ENCODE measurements at regions not wholly inside any gene's neighbourhood (a gene's known extent, or its start where the extent isn't known, plus 50 kb on each side); places are given as distances from the start of the nearest gene placed in this dataset.

DNA sequence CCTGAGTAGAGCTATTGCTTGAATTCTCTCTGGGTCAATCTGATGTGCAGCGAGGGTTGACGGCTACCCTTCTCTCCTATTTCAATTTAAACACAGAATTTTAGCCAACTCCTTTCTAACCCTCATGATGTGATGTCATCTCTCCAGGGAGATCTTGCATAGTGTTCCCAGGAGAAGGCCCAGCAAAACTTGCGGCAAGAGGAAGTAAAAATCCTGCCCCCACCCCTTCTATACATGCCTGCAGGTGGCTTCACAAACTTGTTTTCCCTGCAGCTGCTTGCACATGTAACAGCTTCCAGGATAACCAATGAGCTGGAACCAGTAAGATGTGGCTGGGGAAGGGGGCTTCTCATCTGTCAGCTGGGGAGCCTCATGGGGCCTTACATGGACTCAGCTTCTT is 169.3 kb upstream of the CDH4 start:
- Histone ChIP-seq H2AK5ac (ENCODE audit: low read depth, low read length) (no peak overlapping the region), H4K8ac (ENCODE audit: low read depth, low read length) (no peak overlapping the region), H3K4me2 (ENCODE audit: insufficient read depth, low read length, poor library complexity, severe bottlenecking) (no peak overlapping the region), H3K9ac (ENCODE audit: low read depth, low read length, poor library complexity) (no peak overlapping the region), H4K91ac (ENCODE audit: low read depth, low read length, poor library complexity) (no peak overlapping the region), H3K9me3 (replicated peaks in 1 of 2; ENCODE audit: control insufficient read depth in 2 of 2, insufficient read depth in 1 of 2, low read depth in 1 of 2, low read length in 2 of 2) (no peaks in the 10 kb centered on the region), H3K27me3 (ENCODE audit: control insufficient read depth in 3 of 3, insufficient read depth in 3 of 3, low read depth in 1 of 3, low read length in 3 of 3) (no peaks in the 10 kb centered on the region), H3K14ac (ENCODE audit: low read length) (no peak overlapping the region), H2BK120ac (ENCODE audit: low read depth, low read length) (no peak overlapping the region), H3K4ac (ENCODE audit: low read length) (no peak overlapping the region), H3K27ac (replicated peaks; ENCODE audit: low read length) (no peak overlapping the region), H3K18ac (ENCODE audit: low read length) (no peak overlapping the region), H3K4me3 (ENCODE audit: low read length in 2 of 2) (no peak overlapping the region), H3K23ac (ENCODE audit: low read depth, low read length, poor library complexity) (no peak overlapping the region), H2BK12ac (ENCODE audit: low read length) (no peak overlapping the region), H3K4me1 (ENCODE audit: control insufficient read depth in 2 of 2, insufficient read depth in 1 of 2, low read depth in 1 of 2, low read length in 2 of 2) (no peaks in the 10 kb centered on the region), H2BK5ac (ENCODE audit: low read length) (no peak overlapping the region), H3K79me1 (ENCODE audit: low read depth, low read length) (no peaks in the 10 kb centered on the region), H2AFZ (ENCODE audit: low read length) (no peak overlapping the region), H3K36me3 (replicated peaks in 1 of 2; ENCODE audit: control insufficient read depth in 2 of 2, insufficient read depth in 2 of 2, low read length in 2 of 2) (no peaks in the 10 kb centered on the region), H2BK15ac (ENCODE audit: low read length) (no peak overlapping the region)
- WGBS, 2 donors (ENCODE audit: extremely low coverage in 2 of 2, insufficient read length in 2 of 2, insufficient replicate concordance in 1 of 2): no CpG with 5 or more reads among the region's 3 CpGs
- no peak for DNase-seq (ENCODE audit: low spot score)

DNA sequence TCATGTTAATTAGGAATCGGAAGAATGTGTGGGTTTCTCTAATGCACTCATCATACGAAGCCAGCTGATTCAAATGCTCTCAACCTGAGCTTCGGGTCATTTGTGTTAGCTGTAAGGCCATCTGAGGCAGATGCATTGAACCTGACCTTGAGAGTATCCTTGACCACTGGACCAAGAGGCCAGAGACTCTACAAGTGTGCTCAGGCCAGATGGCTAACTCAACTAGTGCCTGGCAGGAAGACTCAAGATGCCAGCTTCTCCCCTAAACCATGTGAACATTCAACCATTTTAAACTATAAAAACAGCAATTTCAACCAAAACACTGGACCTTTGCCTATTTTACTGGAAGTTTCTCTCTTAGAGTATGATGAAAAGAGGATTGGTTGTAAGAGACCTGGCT is 168.6 kb upstream of the CDH4 start:
- no peak overlapping the region for H4K8ac ChIP-seq (ENCODE audit: low read depth, low read length)
- no peak overlapping the region for H2BK5ac ChIP-seq (ENCODE audit: low read length)
- WGBS, 2 donors (ENCODE audit: extremely low coverage in 2 of 2, insufficient read length in 2 of 2, insufficient replicate concordance in 1 of 2): no CpG with 5 or more reads among the region's 3 CpGs
- H3K23ac ChIP-seq (ENCODE audit: low read depth, low read length, poor library complexity): no peak overlapping the region
- no peaks in the 10 kb centered on the region for H3K27me3 ChIP-seq (ENCODE audit: control insufficient read depth in 3 of 3, insufficient read depth in 3 of 3, low read depth in 1 of 3, low read length in 3 of 3)
- H2AK5ac ChIP-seq (ENCODE audit: low read depth, low read length): no peak overlapping the region
- no peak overlapping the region for H3K14ac ChIP-seq (ENCODE audit: low read length)
- H3K9ac ChIP-seq (ENCODE audit: low read depth, low read length, poor library complexity): no peak overlapping the region
- no peak overlapping the region for H3K4me2 ChIP-seq (ENCODE audit: insufficient read depth, low read length, poor library complexity, severe bottlenecking)
- no peaks in the 10 kb centered on the region for H3K79me1 ChIP-seq (ENCODE audit: low read depth, low read length)
- no peak overlapping the region for H4K91ac ChIP-seq (ENCODE audit: low read depth, low read length, poor library complexity)
- no peaks in the 10 kb centered on the region for H3K4me1 ChIP-seq (ENCODE audit: control insufficient read depth in 2 of 2, insufficient read depth in 1 of 2, low read depth in 1 of 2, low read length in 2 of 2)
- no peak overlapping the region for H3K4me3 ChIP-seq (ENCODE audit: low read length in 2 of 2)
- H2BK120ac ChIP-seq (ENCODE audit: low read depth, low read length): no peak overlapping the region
- no peak overlapping the region for H2AFZ ChIP-seq (ENCODE audit: low read length)
- H2BK15ac ChIP-seq (ENCODE audit: low read length): no peak overlapping the region
- no peak for DNase-seq (ENCODE audit: low spot score)
- H3K36me3 ChIP-seq (replicated peaks in 1 of 2; ENCODE audit: control insufficient read depth in 2 of 2, insufficient read depth in 2 of 2, low read length in 2 of 2): no peaks in the 10 kb centered on the region
- no peak overlapping the region for H3K27ac ChIP-seq (replicated peaks; ENCODE audit: low read length)
- no peak overlapping the region for H3K4ac ChIP-seq (ENCODE audit: low read length)
- H2BK12ac ChIP-seq (ENCODE audit: low read length): no peak overlapping the region
- no peaks in the 10 kb centered on the region for H3K9me3 ChIP-seq (replicated peaks in 1 of 2; ENCODE audit: control insufficient read depth in 2 of 2, insufficient read depth in 1 of 2, low read depth in 1 of 2, low read length in 2 of 2)
- no peak overlapping the region for H3K18ac ChIP-seq (ENCODE audit: low read length)

DNA sequence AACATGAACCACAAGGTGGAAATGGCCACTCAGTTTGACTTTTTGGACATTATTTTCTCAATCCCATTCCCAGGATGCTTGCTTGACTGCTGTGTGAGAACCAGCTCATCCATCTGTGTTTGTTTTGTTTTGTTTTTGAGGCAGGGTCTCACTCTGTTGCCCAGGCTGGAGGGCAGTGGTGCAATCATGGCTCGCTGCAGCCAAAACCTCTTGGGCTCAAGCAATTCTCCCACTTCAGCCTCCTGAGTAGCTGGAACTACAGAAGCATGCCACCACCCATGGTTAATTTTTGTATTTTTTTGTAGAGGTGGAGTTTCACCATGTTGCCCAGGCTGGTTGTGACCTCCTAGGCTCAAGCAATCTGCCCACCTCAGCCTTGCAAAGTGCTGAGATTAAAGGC is 166.0 kb upstream of the CDH4 start:
- Histone ChIP-seq H2AFZ (ENCODE audit: low read length) (no peak overlapping the region), H4K91ac (ENCODE audit: low read depth, low read length, poor library complexity) (no peak overlapping the region), H3K23ac (ENCODE audit: low read depth, low read length, poor library complexity) (no peak overlapping the region), H3K4ac (ENCODE audit: low read length) (no peak overlapping the region), H4K8ac (ENCODE audit: low read depth, low read length) (no peak overlapping the region), H3K18ac (ENCODE audit: low read length) (no peak overlapping the region), H2AK5ac (ENCODE audit: low read depth, low read length) (no peak overlapping the region), H3K9me3 (replicated peaks in 1 of 2; ENCODE audit: control insufficient read depth in 2 of 2, insufficient read depth in 1 of 2, low read depth in 1 of 2, low read length in 2 of 2) (no peaks in the 10 kb centered on the region), H2BK15ac (ENCODE audit: low read length) (no peak overlapping the region), H3K4me1 (ENCODE audit: control insufficient read depth in 2 of 2, insufficient read depth in 1 of 2, low read depth in 1 of 2, low read length in 2 of 2) (no peaks in the 10 kb centered on the region), H3K79me1 (ENCODE audit: low read depth, low read length) (no peaks in the 10 kb centered on the region), H3K14ac (ENCODE audit: low read length) (no peak overlapping the region), H3K4me2 (ENCODE audit: insufficient read depth, low read length, poor library complexity, severe bottlenecking) (no peak overlapping the region), H2BK120ac (ENCODE audit: low read depth, low read length) (no peak overlapping the region), H3K27ac (replicated peaks; ENCODE audit: low read length) (no peak overlapping the region), H2BK5ac (ENCODE audit: low read length) (no peak overlapping the region), H3K4me3 (ENCODE audit: low read length in 2 of 2) (no peak overlapping the region), H2BK12ac (ENCODE audit: low read length) (no peak overlapping the region), H3K27me3 (ENCODE audit: control insufficient read depth in 3 of 3, insufficient read depth in 3 of 3, low read depth in 1 of 3, low read length in 3 of 3) (no peaks in the 10 kb centered on the region), H3K36me3 (replicated peaks in 1 of 2; ENCODE audit: control insufficient read depth in 2 of 2, insufficient read depth in 2 of 2, low read length in 2 of 2) (no peaks in the 10 kb centered on the region), H3K9ac (ENCODE audit: low read depth, low read length, poor library complexity) (no peak overlapping the region)
- no peak for DNase-seq (ENCODE audit: low spot score)
- no CpG with 5 or more reads among the region's 1 CpG for WGBS, 2 donors (ENCODE audit: extremely low coverage in 2 of 2, insufficient read length in 2 of 2, insufficient replicate concordance in 1 of 2)

DNA sequence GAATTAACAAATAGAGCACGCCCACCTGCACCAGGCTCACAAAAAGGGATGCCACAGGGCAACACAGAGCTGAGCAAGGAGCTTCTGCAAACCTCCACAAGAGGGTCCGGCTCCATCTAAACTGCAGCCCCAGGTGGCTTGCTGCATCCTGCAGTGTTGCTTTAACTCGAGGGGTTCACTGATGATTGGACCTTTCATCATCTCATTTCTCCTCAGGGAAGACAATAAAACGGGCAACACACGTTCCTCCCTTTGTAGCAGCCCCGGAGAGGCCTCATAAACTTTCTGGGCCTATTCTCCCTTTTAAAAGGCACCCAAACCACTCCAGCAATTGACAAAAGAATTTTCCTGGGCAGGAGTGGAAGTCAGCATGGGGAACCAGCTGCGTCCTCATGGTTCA is 161.5 kb upstream of the CDH4 start:
- peak overlapping the region; percentile 52 for H4K8ac ChIP-seq (ENCODE audit: low read depth, low read length)
- H3K14ac ChIP-seq (ENCODE audit: low read length): no peak overlapping the region
- DNase-seq (ENCODE audit: low spot score): no peak
- WGBS, 2 donors (ENCODE audit: extremely low coverage in 2 of 2, insufficient read length in 2 of 2, insufficient replicate concordance in 1 of 2): no CpG with 5 or more reads among the region's 7 CpGs
- H4K91ac ChIP-seq (ENCODE audit: low read depth, low read length, poor library complexity): no peak overlapping the region
- no peaks in the 10 kb centered on the region for H3K79me1 ChIP-seq (ENCODE audit: low read depth, low read length)
- no peaks in the 10 kb centered on the region for H3K9me3 ChIP-seq (replicated peaks in 1 of 2; ENCODE audit: control insufficient read depth in 2 of 2, insufficient read depth in 1 of 2, low read depth in 1 of 2, low read length in 2 of 2)
- H3K18ac ChIP-seq (ENCODE audit: low read length): peak overlapping the region; percentile 50
- no peak overlapping the region for H2BK120ac ChIP-seq (ENCODE audit: low read depth, low read length)
- no peak overlapping the region for H3K23ac ChIP-seq (ENCODE audit: low read depth, low read length, poor library complexity)
- H3K36me3 ChIP-seq (replicated peaks in 1 of 2; ENCODE audit: control insufficient read depth in 2 of 2, insufficient read depth in 2 of 2, low read length in 2 of 2): no peaks in the 10 kb centered on the region
- peaks cover 0 to 11% (median 0%) of the 10 kb centered on the region in 3 experiments for H3K27me3 ChIP-seq (ENCODE audit: control insufficient read depth in 3 of 3, insufficient read depth in 3 of 3, low read depth in 1 of 3, low read length in 3 of 3)
- no peak overlapping the region for H3K9ac ChIP-seq (ENCODE audit: low read depth, low read length, poor library complexity)
- H3K4me1 ChIP-seq (ENCODE audit: control insufficient read depth in 2 of 2, insufficient read depth in 1 of 2, low read depth in 1 of 2, low read length in 2 of 2): no peaks in the 10 kb centered on the region
- H3K4me3 ChIP-seq (ENCODE audit: low read length in 2 of 2): no peak overlapping the region
- no peak overlapping the region for H2BK5ac ChIP-seq (ENCODE audit: low read length)
- H3K27ac ChIP-seq (replicated peaks; ENCODE audit: low read length): no peak overlapping the region
- no peak overlapping the region for H2BK15ac ChIP-seq (ENCODE audit: low read length)
- H3K4me2 ChIP-seq (ENCODE audit: insufficient read depth, low read length, poor library complexity, severe bottlenecking): no peak overlapping the region
- H2AK5ac ChIP-seq (ENCODE audit: low read depth, low read length): no peak overlapping the region
- H2BK12ac ChIP-seq (ENCODE audit: low read length): no peak overlapping the region
- H3K4ac ChIP-seq (ENCODE audit: low read length): no peak overlapping the region
- no peak overlapping the region for H2AFZ ChIP-seq (ENCODE audit: low read length)

All from neuronal stem cell (in vitro differentiated cells).